Body of pancreas (tissue), 4 donors: ENCODE measurements at regions not wholly inside any gene's neighbourhood (a gene's known extent, or its start where the extent isn't known, plus 50 kb on each side); places are given as distances from the start of the nearest gene placed in this dataset.

Experiments
- ATAC-seq: fragments of 150-250 bp; one replicate; pipeline ENCODE4 v1.9.1; 2016
- DNase-seq, 4 donors: peaks; one replicate each; pipeline ENCODE4 v3.0.0-alpha.2; 2019
- H3K27ac ChIP-seq, 4 donors: fragments of 200-600 bp; sonication (generic); 1 replicate in 3 of 4; 2 replicates in 1 of 4; pipeline versions ENCODE4 v1.5.1 to v1.6.1; 2016 to 2019; ENCODE audit warnings: mild to moderate bottlenecking in 1 of 4, mixed read lengths in 1 of 4, moderate library complexity in 1 of 4
- H3K27me3 ChIP-seq, 2 donors: fragments of 200-600 bp; sonication (generic); one replicate each; pipeline ENCODE4 v1.6.0; 2016; ENCODE audit warnings: mild to moderate bottlenecking in 1 of 2
- H3K36me3 ChIP-seq, 2 donors: fragments of 200-600 bp; sonication (generic); replicated peaks in 1 of 2; 2 replicates each; pipeline ENCODE4 v1.5.1; 2016; ENCODE audit warnings: low read depth in 2 of 2; ENCODE audit not compliant: insufficient read depth in 1 of 2
- H3K4me1 ChIP-seq: fragments of 200-600 bp; sonication (generic); one replicate; pipeline ENCODE4 v1.6.0; 2016
- H3K4me3 ChIP-seq, 2 donors: fragments of 200-600 bp; sonication (generic); 1 replicate in 1 of 2; 2 replicates in 1 of 2; pipeline ENCODE4 v1.5.1; 2016 to 2019
- H3K9me3 ChIP-seq, 3 donors: fragments of 200-600 bp; sonication (generic); 1 replicate in 2 of 3; 2 replicates in 1 of 3; pipeline ENCODE4 v1.5.1; 2016
- POLR2A ChIP-seq, 3 donors: fragments of 450-650 bp; IDR thresholded peaks; one replicate each; pipeline ENCODE4 v1.6.1; 2016; ENCODE audit warnings: antibody characterized with exemption in 3 of 3, mild to moderate bottlenecking in 2 of 3
- WGBS, 2 donors: methylation state at CpG; one replicate each; pipeline ENCODE4 v1.1.5; 2017; 5-methylcytosine and 5-hydroxymethylcytosine counted together
- intact Hi-C: fragments of 100-400 bp; cut with DNase I; formaldehyde crosslinking; loops from one replicate; pipeline ENCODE4 v1.15.1; 2023
- TF ChIP-seq, protein P1 (sequence below), 7 experiments: fragments of 450-650 bp in 4 of 7; fragments of 200-600 bp in 3 of 7; sonication (generic) in 3 of 7; IDR thresholded peaks; one replicate each; pipeline ENCODE4 v1.5.1; 2016 to 2019; ENCODE audit warnings: antibody characterized with exemption in 7 of 7

DNA sequence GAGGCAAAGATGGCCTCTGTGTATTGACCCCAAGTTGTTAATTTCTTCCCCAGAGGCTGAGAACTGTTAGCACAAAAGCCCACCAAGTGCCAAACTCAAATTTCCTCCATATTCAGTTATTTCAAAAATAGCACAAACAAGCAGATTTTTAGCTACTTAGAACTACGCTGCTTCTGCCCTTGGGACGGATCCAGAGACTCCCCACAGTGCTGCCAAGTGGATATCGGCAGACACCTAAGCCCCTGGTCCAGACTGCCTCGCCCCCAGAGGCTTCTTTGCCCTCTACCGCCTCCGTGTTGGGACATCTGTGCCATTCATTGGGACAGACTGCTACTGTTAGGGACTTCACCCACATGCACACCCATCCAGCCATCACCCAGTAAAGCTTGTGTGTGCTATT is 188.3 kb downstream of the POSTN start:
- no peaks in the 10 kb centered on the region for H3K9me3 ChIP-seq
- ATAC-seq: no peak
- H3K4me1 ChIP-seq: no peaks in the 10 kb centered on the region
- no peak overlapping the region for H3K4me3 ChIP-seq
- no peaks in the 10 kb centered on the region for H3K27me3 ChIP-seq
- 46 to 56% methylated on average over 6 of the region's 6 CpGs for WGBS, 2 donors
- TF ChIP-seq, protein P1, sequence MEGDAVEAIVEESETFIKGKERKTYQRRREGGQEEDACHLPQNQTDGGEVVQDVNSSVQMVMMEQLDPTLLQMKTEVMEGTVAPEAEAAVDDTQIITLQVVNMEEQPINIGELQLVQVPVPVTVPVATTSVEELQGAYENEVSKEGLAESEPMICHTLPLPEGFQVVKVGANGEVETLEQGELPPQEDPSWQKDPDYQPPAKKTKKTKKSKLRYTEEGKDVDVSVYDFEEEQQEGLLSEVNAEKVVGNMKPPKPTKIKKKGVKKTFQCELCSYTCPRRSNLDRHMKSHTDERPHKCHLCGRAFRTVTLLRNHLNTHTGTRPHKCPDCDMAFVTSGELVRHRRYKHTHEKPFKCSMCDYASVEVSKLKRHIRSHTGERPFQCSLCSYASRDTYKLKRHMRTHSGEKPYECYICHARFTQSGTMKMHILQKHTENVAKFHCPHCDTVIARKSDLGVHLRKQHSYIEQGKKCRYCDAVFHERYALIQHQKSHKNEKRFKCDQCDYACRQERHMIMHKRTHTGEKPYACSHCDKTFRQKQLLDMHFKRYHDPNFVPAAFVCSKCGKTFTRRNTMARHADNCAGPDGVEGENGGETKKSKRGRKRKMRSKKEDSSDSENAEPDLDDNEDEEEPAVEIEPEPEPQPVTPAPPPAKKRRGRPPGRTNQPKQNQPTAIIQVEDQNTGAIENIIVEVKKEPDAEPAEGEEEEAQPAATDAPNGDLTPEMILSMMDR (IDR thresholded peaks at IDR 0.05): no peak
- no peak for TF ChIP-seq POLR2A (IDR thresholded peaks at IDR 0.05)
- intact Hi-C loops: no loop called here
- H3K27ac ChIP-seq: no peak overlapping the region
- DNase-seq: no peak
- H3K36me3 ChIP-seq: no peaks in the 10 kb centered on the region

DNA sequence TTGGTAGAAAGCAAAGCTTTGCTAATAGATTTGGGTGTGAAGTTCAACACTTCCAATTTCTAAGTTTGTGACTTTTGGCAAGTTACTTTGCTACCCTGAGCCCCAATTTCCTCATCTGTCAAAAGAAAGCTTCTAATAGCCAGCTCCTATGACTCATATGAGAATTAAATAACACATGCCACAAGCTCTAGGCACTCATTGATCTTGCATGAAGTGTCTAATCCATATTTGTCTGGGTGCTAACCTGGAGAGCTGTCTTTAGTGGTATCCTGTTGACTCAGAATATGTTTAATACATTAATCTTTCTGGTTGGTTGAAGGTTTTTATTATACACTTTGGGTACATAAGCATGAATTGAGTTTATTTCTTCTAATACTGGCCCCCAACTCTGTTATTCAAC is 188.8 kb downstream of the POSTN start:
- no peak for DNase-seq
- ATAC-seq: no peak
- TF ChIP-seq POLR2A (IDR thresholded peaks at IDR 0.05): no peak
- TF ChIP-seq, protein P1 (IDR thresholded peaks at IDR 0.05): no peak
- H3K9me3 ChIP-seq: no peaks in the 10 kb centered on the region
- H3K27ac ChIP-seq: no peak overlapping the region
- intact Hi-C loops: no loop called here
- no peaks in the 10 kb centered on the region for H3K4me1 ChIP-seq
- H3K4me3 ChIP-seq: no peak overlapping the region
- no peaks in the 10 kb centered on the region for H3K27me3 ChIP-seq
- H3K36me3 ChIP-seq: no peaks in the 10 kb centered on the region

DNA sequence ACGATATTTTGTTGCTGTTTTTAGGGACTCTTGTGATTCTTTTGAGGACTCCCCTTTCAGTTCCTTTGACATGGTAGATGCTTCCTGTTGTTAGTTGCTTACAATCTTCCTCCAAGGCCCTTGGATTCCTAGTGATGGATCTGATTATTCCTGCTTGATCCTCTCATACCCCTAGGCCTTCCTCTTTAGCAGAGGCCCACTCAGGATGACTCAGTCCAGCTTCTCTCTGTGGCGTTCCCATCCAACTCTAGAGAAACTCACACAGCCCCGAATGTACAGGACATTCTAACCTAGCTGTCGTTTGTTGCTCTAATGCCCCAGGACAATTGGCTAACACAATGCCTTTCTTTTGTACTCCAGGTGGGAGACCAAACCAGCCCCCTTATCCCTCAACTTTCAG is 191.4 kb downstream of the POSTN start:
- Histone ChIP-seq H3K4me3 (no peak overlapping the region), H3K36me3 (no peaks in the 10 kb centered on the region), H3K27me3 (no peaks in the 10 kb centered on the region), H3K27ac (no peak overlapping the region), H3K4me1 (no peaks in the 10 kb centered on the region), H3K9me3 (no peaks in the 10 kb centered on the region)
- ATAC-seq (no peak), DNase-seq (no peak)
- TF ChIP-seq POLR2A (IDR thresholded peaks at IDR 0.05): no peak
- TF ChIP-seq, protein P1 (IDR thresholded peaks at IDR 0.05): no peak
- 57 to 64% methylated on average over 4 of the region's 4 CpGs for WGBS, 2 donors
- intact Hi-C loops: no loop called here

DNA sequence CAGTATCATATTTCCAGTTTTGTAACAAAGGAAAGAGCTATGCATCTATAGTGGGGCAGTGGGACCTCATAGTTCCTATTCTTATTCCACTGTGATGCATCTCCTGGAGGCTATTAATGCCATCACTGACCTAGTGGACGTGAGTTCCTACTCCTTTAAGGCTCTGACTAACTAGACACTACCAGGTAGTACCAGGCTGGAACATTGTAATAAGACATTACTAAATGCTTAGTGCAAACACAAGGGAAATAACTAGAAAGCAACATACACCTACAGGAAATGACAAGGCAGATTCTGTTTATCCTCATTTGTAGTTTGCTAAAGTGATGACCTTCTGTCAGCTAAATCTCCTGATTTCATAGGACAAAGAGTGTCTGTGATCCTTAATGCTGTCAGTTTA is 192.5 kb downstream of the POSTN start:
- Histone ChIP-seq H3K4me1 (no peaks in the 10 kb centered on the region), H3K9me3 (no peaks in the 10 kb centered on the region), H3K4me3 (no peak overlapping the region), H3K27me3 (no peaks in the 10 kb centered on the region), H3K36me3 (no peaks in the 10 kb centered on the region), H3K27ac (no peak overlapping the region)
- TF ChIP-seq POLR2A (IDR thresholded peaks at IDR 0.05): no peak
- TF ChIP-seq, protein P1 (IDR thresholded peaks at IDR 0.05): no peak
- intact Hi-C loops: no loop called here
- no peak for ATAC-seq
- 21 to 25% methylated on average over 1 of the region's 1 CpG for WGBS, 2 donors
- no peak for DNase-seq

DNA sequence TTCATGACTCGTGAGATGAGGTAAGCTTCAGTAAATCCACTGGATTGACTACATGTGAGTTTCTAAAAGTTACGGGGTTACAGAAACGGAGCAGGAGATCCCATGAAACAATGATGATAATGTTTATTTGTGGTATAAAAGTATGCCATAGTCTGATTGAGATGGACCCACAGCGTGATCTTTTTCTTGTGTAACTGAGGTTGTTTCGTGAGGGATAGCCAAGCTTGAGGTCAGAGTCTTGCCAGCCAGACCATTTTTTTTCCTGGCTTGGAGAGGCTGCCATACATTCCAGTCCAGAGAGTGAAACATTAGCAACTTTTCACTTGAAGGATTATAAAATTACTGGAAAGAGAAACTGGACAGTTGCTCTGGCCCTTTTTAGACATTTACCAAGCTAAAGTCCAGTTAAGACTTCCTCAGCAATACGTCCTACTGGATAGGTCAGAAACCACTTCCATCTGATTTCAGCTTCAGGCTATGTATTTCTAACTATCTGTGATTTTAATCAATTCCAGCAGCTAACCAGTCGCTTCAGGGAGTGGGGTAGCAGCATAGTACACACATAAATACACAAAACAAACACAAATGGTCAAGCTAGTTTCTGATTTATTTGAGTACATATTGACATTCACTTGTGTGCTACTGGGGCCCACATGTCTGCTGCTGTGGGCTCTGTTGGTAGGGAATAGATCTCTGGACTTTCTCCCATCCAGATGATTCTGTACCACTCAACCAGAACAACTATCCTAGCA is 194.6 kb downstream of the POSTN start:
- DNase-seq (no peak), ATAC-seq (no peak)
- H3K27me3 ChIP-seq: no peaks in the 10 kb centered on the region
- WGBS, 2 donors: 55 to 56% methylated on average over 7 of the region's 7 CpGs
- H3K4me3 ChIP-seq: no peak overlapping the region
- no peak for TF ChIP-seq POLR2A (IDR thresholded peaks at IDR 0.05)
- TF ChIP-seq, protein P1 (IDR thresholded peaks at IDR 0.05): no peak
- no peaks in the 10 kb centered on the region for H3K36me3 ChIP-seq
- no peaks in the 10 kb centered on the region for H3K4me1 ChIP-seq
- no peak overlapping the region for H3K27ac ChIP-seq
- no peaks in the 10 kb centered on the region for H3K9me3 ChIP-seq
- intact Hi-C loops: no loop called here
